Skeletal muscle satellite cell (primary cell): ENCODE measurements at regions not wholly inside any gene's neighbourhood (a gene's known extent, or its start where the extent isn't known, plus 50 kb on each side); places are given as distances from the start of the nearest gene placed in this dataset.
"Not testable (repeated sequence)": the region's sequence is repeated elsewhere in the genome, so short reads cannot be mapped to it uniquely, and the experiment has no call there.

Experiments
- H3K27me3 ChIP-seq: 2 replicates; pipeline ENCODE4 v1.7.0; 2013; ENCODE audit warnings: low read length; ENCODE audit not compliant: control insufficient read depth, insufficient read depth
- H3K36me3 ChIP-seq: 2 replicates; pipeline ENCODE4 v1.7.0; 2013; ENCODE audit warnings: mild to moderate bottlenecking, control low read depth, low read length; ENCODE audit not compliant: insufficient read depth
- H3K4me1 ChIP-seq: 2 replicates; pipeline ENCODE4 v1.7.0; 2013; ENCODE audit warnings: low read length; ENCODE audit not compliant: control insufficient read depth, insufficient read depth
- H3K4me2 ChIP-seq: 2 replicates; pipeline ENCODE4 v1.7.0; 2013; ENCODE audit warnings: mild to moderate bottlenecking, low read length
- H3K4me3 ChIP-seq: 2 replicates; pipeline ENCODE4 v1.7.0; 2013; ENCODE audit warnings: low read length
- H3K9ac ChIP-seq: 2 replicates; pipeline ENCODE4 v1.7.0; 2013; ENCODE audit warnings: mild to moderate bottlenecking, low read depth, low read length, moderate library complexity
- H3K9me3 ChIP-seq: replicated peaks from 2 replicates; pipeline ENCODE4 v1.7.0; 2013; ENCODE audit warnings: mild to moderate bottlenecking, control low read depth, low read length

GRCh38 chr17:64800987-64801386 is 118.3 kb downstream of the LRRC37A3 start:
- H3K9ac ChIP-seq, H3K9me3 ChIP-seq, H3K4me1 ChIP-seq, H3K4me2 ChIP-seq, H3K27me3 ChIP-seq, H3K4me3 ChIP-seq, H3K36me3 ChIP-seq: not testable (repeated sequence)

DNA sequence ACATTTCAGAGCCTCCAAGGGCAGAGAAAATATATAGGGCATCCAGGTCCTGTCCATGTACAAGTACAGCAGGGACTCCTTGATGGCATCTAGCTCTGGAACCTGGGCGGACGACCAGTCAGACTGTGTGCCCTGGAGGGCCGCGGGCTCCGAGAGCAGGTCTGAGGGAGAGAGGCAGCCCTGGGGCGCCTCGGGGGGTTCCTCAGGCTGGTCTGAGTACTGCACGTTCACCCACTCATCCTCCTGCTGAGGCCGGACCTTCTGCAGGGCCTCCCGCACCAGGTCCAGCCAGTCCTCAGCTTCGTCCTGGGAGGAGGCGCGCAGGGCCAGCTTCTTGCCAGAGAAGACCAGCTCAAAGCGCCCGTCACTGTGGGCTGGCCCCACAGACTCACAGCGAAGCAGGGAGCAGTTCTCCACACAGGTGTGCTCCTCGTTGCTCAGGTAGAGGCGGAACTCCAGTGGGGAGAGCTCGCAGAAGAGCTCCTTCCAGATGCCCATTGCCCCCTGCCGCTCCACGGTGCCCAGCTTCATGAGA is 118.8 kb downstream of the LRRC37A3 start:
- not testable (repeated sequence) for H3K36me3 ChIP-seq

DNA sequence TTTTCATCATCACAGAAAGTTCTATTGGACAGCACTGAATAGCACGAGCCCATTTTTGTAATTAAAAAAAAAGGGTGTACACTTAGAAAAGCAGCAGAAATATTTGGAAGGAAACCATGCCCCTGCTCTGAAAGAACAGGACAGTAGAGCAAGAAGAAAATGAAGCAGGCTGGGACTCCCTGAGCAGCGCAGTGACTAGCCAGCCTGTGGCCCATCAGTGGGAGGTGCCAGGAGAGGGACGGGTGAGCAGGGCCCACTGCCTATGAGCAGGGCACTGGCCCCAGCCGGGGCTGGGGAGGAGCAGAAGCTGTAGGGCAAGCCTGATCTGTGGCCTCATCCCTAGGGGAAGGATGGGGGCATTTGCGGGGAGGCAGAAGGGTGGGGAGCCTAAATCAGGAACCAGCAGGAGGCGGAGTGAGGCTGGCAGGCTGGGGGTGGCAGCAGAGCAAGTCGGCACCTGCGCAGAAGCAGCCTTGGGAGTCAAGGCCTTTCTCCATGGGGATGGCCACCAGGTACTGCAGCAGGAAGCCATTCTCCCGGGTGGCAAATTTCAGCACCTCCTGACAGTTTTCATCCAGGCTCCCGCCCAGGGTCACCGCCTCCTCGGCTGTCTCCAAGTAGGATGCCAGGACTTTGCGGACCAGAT is 119.6 kb downstream of the LRRC37A3 start:
- not testable (repeated sequence) for H3K4me2 ChIP-seq, H3K36me3 ChIP-seq, H3K4me3 ChIP-seq, H3K9me3 ChIP-seq, H3K9ac ChIP-seq, H3K4me1 ChIP-seq, H3K27me3 ChIP-seq

More for the DNA sequence above, 118.8 kb downstream of the LRRC37A3 start:
- not testable (repeated sequence) for H3K9me3 ChIP-seq, H3K4me1 ChIP-seq, H3K4me3 ChIP-seq, H3K4me2 ChIP-seq, H3K9ac ChIP-seq, H3K27me3 ChIP-seq

- H3K9me3 ChIP-seq, H3K9ac ChIP-seq, H3K4me2 ChIP-seq, H3K4me1 ChIP-seq, H3K27me3 ChIP-seq, H3K36me3 ChIP-seq, H3K4me3 ChIP-seq: not testable (repeated sequence)
These were observed 120.3 kb downstream of the LRRC37A3 start for GRCh38 chr17:64798961-64799360.

GRCh38 chr17:64798489-64798790 is 120.8 kb downstream of the LRRC37A3 start:
- H3K4me1 ChIP-seq = peaks cover 11% of the 10 kb centered on the region
- not testable (repeated sequence) for H3K4me2 ChIP-seq, H3K4me3 ChIP-seq, H3K36me3 ChIP-seq, H3K27me3 ChIP-seq, H3K9ac ChIP-seq, H3K9me3 ChIP-seq

GRCh38 chr17:64797746-64798488 is 121.4 kb downstream of the LRRC37A3 start:
- not testable (repeated sequence) for H3K36me3 ChIP-seq, H3K9me3 ChIP-seq, H3K4me3 ChIP-seq, H3K27me3 ChIP-seq, H3K9ac ChIP-seq, H3K4me2 ChIP-seq
- peaks cover 14% of the 10 kb centered on the region for H3K4me1 ChIP-seq

DNA sequence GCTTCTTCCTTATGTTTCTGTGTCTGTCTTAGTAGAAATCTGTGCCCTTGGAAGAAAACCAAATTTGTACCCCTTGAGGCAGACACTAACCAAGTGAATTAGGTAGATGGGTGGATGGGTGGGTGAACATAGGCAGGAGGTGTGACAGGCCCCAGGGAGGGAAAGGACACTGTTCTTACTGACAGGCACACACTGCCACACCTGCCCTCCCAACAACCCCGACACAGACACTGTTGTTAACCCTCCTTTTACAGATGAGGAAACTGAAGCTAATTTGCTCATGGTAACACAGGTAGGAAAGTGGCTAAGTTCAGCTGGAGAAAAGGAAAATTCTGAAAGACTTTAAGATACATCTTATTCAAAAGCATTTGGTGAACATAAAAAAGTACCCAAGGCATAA is 123.9 kb downstream of the LRRC37A3 start:
- H3K36me3 ChIP-seq, H3K9ac ChIP-seq, H3K4me3 ChIP-seq, H3K4me2 ChIP-seq, H3K27me3 ChIP-seq, H3K9me3 ChIP-seq: not testable (repeated sequence)
- peaks cover 22% of the 10 kb centered on the region for H3K4me1 ChIP-seq

DNA sequence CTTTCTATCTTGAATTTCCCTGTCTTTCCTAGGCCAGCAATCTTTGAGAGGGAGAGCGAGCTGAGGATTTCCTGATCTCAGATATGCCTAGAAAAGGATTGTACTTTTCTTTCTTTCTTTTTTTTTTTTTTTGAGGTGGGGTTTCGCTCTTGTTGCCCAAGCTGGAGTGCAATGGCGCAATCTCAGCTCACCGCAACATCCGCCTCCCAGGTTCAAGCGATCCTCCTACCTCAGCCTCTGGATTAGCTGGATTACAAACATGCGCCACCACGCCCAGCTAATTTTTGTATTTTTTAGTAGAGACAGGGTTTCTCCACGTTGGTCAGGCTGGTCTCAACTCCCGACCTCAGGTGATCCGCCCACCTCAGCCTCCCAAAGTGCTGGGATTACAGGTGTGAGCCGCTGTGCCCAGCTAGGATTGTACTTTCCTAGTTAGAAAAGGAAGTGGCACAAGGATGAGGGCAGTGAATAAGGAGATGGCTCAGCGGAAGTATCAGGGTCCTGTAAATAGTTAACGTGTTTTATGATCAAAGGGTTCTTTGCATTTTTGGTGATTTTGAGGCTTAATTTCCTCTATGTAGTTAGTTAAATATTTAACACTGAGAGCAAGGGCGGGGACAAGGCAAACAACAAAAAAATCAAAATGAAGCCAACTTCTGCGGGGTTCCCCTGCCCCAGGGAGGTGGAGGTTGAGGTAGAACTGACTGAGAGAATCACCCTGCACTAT is 124.6 kb downstream of the LRRC37A3 start:
- H3K4me3 ChIP-seq, H3K36me3 ChIP-seq, H3K27me3 ChIP-seq, H3K9me3 ChIP-seq, H3K4me2 ChIP-seq: not testable (repeated sequence)
- peaks cover 22% of the 10 kb centered on the region for H3K4me1 ChIP-seq
- H3K9ac ChIP-seq = peak overlapping the region; percentile 21

- not testable (repeated sequence) for H3K36me3 ChIP-seq, H3K4me3 ChIP-seq, H3K27me3 ChIP-seq, H3K4me2 ChIP-seq, H3K9me3 ChIP-seq
- Histone ChIP-seq H3K9ac (peak overlapping the region; percentile 21), H3K4me1 (peaks cover 22% of the 10 kb centered on the region)
These were observed 125.2 kb downstream of the LRRC37A3 start for GRCh38 chr17:64794113-64794512.

GRCh38 chr17:64792793-64793575 is 126.3 kb downstream of the LRRC37A3 start:
- Histone ChIP-seq H3K4me2 (peak overlapping the region; percentile 49), H3K9ac (peak overlapping the region; percentile 30), H3K4me1 (peaks cover 22% of the 10 kb centered on the region)
- not testable (repeated sequence) for H3K4me3 ChIP-seq, H3K9me3 ChIP-seq, H3K36me3 ChIP-seq, H3K27me3 ChIP-seq

DNA sequence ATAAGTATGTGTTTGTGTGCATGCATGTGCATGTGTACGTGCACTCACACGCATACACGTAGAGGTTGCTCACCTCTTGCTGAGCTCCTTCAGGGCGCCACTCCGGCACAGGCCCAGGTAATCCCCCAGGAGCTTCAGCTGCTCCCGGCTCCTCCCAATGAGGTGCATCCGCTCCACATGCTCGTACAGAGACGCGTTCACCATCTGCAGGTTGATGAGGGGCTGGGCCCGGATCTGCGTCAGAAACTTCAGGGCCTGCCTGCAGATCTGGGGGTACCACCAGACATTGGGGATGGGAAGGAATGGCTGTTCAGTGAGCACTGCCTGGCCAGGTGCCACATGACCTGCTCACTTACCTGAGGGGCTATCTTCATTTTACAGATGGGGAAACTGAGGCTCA is 127.0 kb downstream of the LRRC37A3 start:
- Histone ChIP-seq H3K4me1 (peaks cover 22% of the 10 kb centered on the region), H3K9ac (peak overlapping the region; percentile 30), H3K4me2 (peak overlapping the region; percentile 49)
- H3K27me3 ChIP-seq, H3K4me3 ChIP-seq, H3K36me3 ChIP-seq, H3K9me3 ChIP-seq: not testable (repeated sequence)
